SH-SY5Y (cell line): ENCODE measurements at regions not wholly inside any gene's neighbourhood (a gene's known extent, or its start where the extent isn't known, plus 50 kb on each side); places are given as distances from the start of the nearest gene placed in this dataset.

Experiments
- GATA2 ChIP-seq: IDR thresholded peaks from 2 replicates; pipeline ENCODE4 v1.6.1; 2011; ENCODE audit warnings: mild to moderate bottlenecking, low read depth, low read length
- GATA3 ChIP-seq: IDR thresholded peaks from 2 replicates; pipeline ENCODE4 v1.6.1; 2011; ENCODE audit warnings: low read depth, mild to moderate bottlenecking, low read length, moderate library complexity

- TF ChIP-seq GATA2 (no peak), GATA3 (no peak)
Observed at GRCh38 chr18:77815666-77816338, 566.2 kb downstream of the GALR1 start.
